ENCODE measurements at regions not wholly inside any gene's neighbourhood (a gene's known extent, or its start where the extent isn't known, plus 50 kb on each side); places are given as distances from the start of the nearest gene placed in this dataset.

DNA sequence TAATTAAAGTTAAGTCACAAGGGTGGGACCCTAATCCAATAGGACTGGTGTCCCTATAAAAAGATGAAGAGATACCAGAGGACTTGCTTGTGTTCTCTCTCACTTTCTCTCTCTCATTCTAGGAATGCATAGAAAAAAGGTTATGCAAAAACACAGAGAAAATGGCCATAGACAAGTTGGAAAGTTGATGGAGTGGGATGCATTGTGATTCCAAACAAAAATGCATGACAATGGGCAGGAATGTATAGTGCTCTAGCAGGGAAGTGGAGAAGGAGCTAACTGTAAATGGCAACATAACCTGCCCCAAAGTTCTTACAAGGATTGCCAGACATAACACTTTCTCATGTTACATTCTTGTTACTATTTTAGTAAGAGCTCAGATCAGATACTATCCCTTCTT is 301.6 kb upstream of the LRATD1 start:
- Histone ChIP-seq H3K79me2 (no peaks in the 10 kb centered on the region), H3K27ac (no peak overlapping the region), H3K9ac (no peak overlapping the region), H3K27me3 (ENCODE audit: control insufficient read depth, insufficient read depth, low read length) (no peaks in the 10 kb centered on the region), H3K36me3 (ENCODE audit: control insufficient read depth, insufficient read depth, low read length) (no peaks in the 10 kb centered on the region), H3K4me1 (no peaks in the 10 kb centered on the region), H3K4me3 (ENCODE audit: low read depth, low read length) (no peak overlapping the region), H2AFZ (no peak overlapping the region), H3K9me3 (ENCODE audit: control insufficient read depth, low read length) (no peaks in the 10 kb centered on the region), H3K4me2 (ENCODE audit: low read length) (no peak overlapping the region)
- TF ChIP-seq, protein P1, sequence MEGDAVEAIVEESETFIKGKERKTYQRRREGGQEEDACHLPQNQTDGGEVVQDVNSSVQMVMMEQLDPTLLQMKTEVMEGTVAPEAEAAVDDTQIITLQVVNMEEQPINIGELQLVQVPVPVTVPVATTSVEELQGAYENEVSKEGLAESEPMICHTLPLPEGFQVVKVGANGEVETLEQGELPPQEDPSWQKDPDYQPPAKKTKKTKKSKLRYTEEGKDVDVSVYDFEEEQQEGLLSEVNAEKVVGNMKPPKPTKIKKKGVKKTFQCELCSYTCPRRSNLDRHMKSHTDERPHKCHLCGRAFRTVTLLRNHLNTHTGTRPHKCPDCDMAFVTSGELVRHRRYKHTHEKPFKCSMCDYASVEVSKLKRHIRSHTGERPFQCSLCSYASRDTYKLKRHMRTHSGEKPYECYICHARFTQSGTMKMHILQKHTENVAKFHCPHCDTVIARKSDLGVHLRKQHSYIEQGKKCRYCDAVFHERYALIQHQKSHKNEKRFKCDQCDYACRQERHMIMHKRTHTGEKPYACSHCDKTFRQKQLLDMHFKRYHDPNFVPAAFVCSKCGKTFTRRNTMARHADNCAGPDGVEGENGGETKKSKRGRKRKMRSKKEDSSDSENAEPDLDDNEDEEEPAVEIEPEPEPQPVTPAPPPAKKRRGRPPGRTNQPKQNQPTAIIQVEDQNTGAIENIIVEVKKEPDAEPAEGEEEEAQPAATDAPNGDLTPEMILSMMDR (IDR thresholded peaks at IDR 0.05), result no peak

DNA sequence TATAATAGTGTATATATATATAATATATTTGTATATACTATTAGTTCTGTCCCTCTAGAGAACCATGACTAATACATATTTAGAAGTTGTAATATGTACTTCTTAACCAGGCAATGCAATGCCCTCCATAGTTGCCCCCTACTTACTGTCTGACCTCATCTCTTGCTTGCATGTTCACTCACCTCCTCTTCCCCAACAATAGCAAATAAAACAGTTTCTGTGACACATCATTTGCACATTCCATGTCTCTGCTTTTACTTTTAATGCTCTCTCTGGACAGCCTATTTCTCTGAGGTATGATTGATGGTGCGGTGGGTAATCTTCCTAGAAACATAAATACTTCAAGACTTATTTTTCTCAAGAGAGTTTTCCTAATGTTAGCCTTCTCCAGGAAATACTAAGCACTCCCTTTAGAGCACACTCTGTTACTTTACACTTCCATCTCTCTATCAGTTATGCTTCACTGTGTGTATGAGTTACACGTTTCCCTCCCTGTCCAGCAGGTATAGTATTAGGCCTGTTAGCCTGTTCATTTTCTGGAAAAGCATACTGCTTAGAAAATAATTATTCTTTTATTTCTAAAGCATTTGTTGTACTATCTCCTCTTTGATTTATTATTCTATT is 295.6 kb upstream of the LRATD1 start:
- no peaks in the 10 kb centered on the region for H3K36me3 ChIP-seq (ENCODE audit: control insufficient read depth, insufficient read depth, low read length)
- no peak overlapping the region for H3K27ac ChIP-seq
- no peaks in the 10 kb centered on the region for H3K9me3 ChIP-seq (ENCODE audit: control insufficient read depth, low read length)
- no peaks in the 10 kb centered on the region for H3K79me2 ChIP-seq
- no peak overlapping the region for H3K9ac ChIP-seq
- H3K4me2 ChIP-seq (ENCODE audit: low read length), result no peak overlapping the region
- H2AFZ ChIP-seq, result no peak overlapping the region
- no peaks in the 10 kb centered on the region for H3K27me3 ChIP-seq (ENCODE audit: control insufficient read depth, insufficient read depth, low read length)
- no peak overlapping the region for H3K4me3 ChIP-seq (ENCODE audit: low read depth, low read length)
- TF ChIP-seq, protein P1 (IDR thresholded peaks at IDR 0.05), result no peak
- H3K4me1 ChIP-seq, result no peaks in the 10 kb centered on the region

DNA sequence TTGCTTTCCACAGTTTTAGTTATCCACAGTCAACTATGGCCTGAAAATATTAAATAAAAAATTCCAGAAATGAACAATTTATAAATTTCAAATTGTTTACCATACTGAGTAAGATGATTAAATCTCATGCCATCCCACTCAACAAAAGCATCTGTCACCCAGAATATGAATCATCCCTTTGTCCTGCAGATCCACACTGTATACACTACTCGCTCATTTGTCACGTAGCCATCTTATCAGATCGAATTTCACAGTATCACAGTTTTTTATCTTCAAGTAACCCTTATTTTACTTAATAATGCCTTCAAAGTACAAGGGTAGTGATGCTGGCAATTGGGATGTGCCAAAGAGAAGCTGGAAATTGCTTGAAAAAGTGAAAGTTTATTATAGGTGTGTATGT is 291.8 kb upstream of the LRATD1 start:
- TF ChIP-seq, protein P1 (IDR thresholded peaks at IDR 0.05), result no peak
- no peaks in the 10 kb centered on the region for H3K4me1 ChIP-seq
- no peaks in the 10 kb centered on the region for H3K27me3 ChIP-seq (ENCODE audit: control insufficient read depth, insufficient read depth, low read length)
- H3K9ac ChIP-seq, result no peak overlapping the region
- H3K4me3 ChIP-seq (ENCODE audit: low read depth, low read length), result no peak overlapping the region
- H3K27ac ChIP-seq, result no peak overlapping the region
- H3K9me3 ChIP-seq (ENCODE audit: control insufficient read depth, low read length), result no peaks in the 10 kb centered on the region
- H2AFZ ChIP-seq, result no peak overlapping the region
- no peaks in the 10 kb centered on the region for H3K36me3 ChIP-seq (ENCODE audit: control insufficient read depth, insufficient read depth, low read length)
- H3K4me2 ChIP-seq (ENCODE audit: low read length), result no peak overlapping the region
- no peaks in the 10 kb centered on the region for H3K79me2 ChIP-seq

DNA sequence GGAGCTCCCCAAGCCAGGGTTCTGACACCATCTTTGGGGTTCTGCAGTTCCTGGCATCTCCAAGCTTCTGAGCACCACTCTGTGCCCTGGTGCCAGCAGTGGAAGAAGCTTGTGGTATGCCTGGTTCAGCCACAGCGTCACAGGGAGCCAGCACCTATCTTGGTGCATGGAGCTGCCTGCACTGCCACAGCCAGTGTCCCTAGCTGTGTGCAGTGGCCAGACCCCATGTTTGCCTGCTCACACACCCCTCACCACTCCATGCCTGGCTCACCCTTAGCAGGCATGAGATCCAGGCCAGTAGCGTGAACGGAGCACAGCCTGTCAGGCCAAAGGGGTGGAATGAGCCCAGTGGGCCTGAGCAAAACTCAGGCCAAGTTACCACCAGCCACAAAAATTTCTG is 290.2 kb upstream of the LRATD1 start:
- H3K36me3 ChIP-seq (ENCODE audit: control insufficient read depth, insufficient read depth, low read length), result no peaks in the 10 kb centered on the region
- H3K27me3 ChIP-seq (ENCODE audit: control insufficient read depth, insufficient read depth, low read length), result no peaks in the 10 kb centered on the region
- H3K27ac ChIP-seq, result no peak overlapping the region
- no peak overlapping the region for H3K4me3 ChIP-seq (ENCODE audit: low read depth, low read length)
- H3K9me3 ChIP-seq (ENCODE audit: control insufficient read depth, low read length), result no peaks in the 10 kb centered on the region
- no peak overlapping the region for H3K9ac ChIP-seq
- TF ChIP-seq, protein P1 (IDR thresholded peaks at IDR 0.05), result no peak
- no peak overlapping the region for H3K4me2 ChIP-seq (ENCODE audit: low read length)
- no peaks in the 10 kb centered on the region for H3K79me2 ChIP-seq
- H2AFZ ChIP-seq, result no peak overlapping the region
- no peaks in the 10 kb centered on the region for H3K4me1 ChIP-seq

DNA sequence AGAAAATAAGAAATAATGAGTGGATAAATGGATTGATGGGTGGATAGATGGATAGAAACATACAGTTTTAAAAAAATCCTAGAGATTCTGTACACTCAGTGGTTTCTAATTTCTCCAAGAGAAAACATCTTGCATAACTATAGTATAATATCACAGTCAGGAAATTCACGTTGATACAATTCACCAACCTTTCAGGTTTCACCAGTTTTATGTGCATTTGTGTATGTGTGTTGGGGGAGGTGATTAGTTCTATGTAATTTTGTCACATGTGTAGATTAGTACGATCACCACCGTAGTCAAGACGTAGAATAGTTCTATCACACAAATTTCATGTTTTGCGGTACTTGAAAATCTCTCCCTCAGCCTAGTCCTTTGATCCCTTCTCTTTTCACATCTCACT is 288.2 kb upstream of the LRATD1 start:
- H3K9me3 ChIP-seq (ENCODE audit: control insufficient read depth, low read length), result no peaks in the 10 kb centered on the region
- H3K36me3 ChIP-seq (ENCODE audit: control insufficient read depth, insufficient read depth, low read length), result no peaks in the 10 kb centered on the region
- H3K79me2 ChIP-seq, result no peaks in the 10 kb centered on the region
- H3K4me1 ChIP-seq, result no peaks in the 10 kb centered on the region
- H3K27ac ChIP-seq, result no peak overlapping the region
- TF ChIP-seq, protein P1 (IDR thresholded peaks at IDR 0.05), result no peak
- H3K9ac ChIP-seq, result no peak overlapping the region
- H3K4me2 ChIP-seq (ENCODE audit: low read length), result no peak overlapping the region
- no peaks in the 10 kb centered on the region for H3K27me3 ChIP-seq (ENCODE audit: control insufficient read depth, insufficient read depth, low read length)
- H2AFZ ChIP-seq, result no peak overlapping the region
- no peak overlapping the region for H3K4me3 ChIP-seq (ENCODE audit: low read depth, low read length)

Data from parathyroid adenoma (tissue), 2 donors.